ENCODE measurements at regions not wholly inside any gene's neighbourhood (a gene's known extent, or its start where the extent isn't known, plus 50 kb on each side); places are given as distances from the start of the nearest gene placed in this dataset.
"Not testable (repeated sequence)": the region's sequence is repeated elsewhere in the genome, so short reads cannot be mapped to it uniquely, and the experiment has no call there.

- TF ChIP-seq, protein P1, sequence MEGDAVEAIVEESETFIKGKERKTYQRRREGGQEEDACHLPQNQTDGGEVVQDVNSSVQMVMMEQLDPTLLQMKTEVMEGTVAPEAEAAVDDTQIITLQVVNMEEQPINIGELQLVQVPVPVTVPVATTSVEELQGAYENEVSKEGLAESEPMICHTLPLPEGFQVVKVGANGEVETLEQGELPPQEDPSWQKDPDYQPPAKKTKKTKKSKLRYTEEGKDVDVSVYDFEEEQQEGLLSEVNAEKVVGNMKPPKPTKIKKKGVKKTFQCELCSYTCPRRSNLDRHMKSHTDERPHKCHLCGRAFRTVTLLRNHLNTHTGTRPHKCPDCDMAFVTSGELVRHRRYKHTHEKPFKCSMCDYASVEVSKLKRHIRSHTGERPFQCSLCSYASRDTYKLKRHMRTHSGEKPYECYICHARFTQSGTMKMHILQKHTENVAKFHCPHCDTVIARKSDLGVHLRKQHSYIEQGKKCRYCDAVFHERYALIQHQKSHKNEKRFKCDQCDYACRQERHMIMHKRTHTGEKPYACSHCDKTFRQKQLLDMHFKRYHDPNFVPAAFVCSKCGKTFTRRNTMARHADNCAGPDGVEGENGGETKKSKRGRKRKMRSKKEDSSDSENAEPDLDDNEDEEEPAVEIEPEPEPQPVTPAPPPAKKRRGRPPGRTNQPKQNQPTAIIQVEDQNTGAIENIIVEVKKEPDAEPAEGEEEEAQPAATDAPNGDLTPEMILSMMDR (IDR thresholded peaks at IDR 0.05; ENCODE audit: borderline replicate concordance, extremely low read depth, low read length, poor library complexity, severe bottlenecking): not testable (repeated sequence)
- not testable (repeated sequence) for TF ChIP-seq EZH2 (IDR thresholded peaks at IDR 0.05; ENCODE audit: borderline replicate concordance, low read depth, low read length, severe bottlenecking)
These were observed 543.0 kb upstream of the MIS18BP1 start for GRCh38 chr14:45796006-45796405.
